H9 (cell line): ENCODE measurements at regions not wholly inside any gene's neighbourhood (a gene's known extent, or its start where the extent isn't known, plus 50 kb on each side); places are given as distances from the start of the nearest gene placed in this dataset.

Experiments used
- DNase-seq: peaks from one replicate; pipeline ENCODE4 v3.0.0-alpha.2; 2017
- H2AFZ ChIP-seq: one replicate; pipeline ENCODE4 v1.6.1; 2013; ENCODE audit warnings: mild to moderate bottlenecking, low read length, control low read depth, moderate library complexity
- H2AK5ac ChIP-seq: 2 replicates; pipeline ENCODE4 v1.6.1; 2013; ENCODE audit warnings: low read length, control low read depth, mixed read lengths; ENCODE audit not compliant: insufficient read length
- H2BK120ac ChIP-seq: one replicate; pipeline ENCODE4 v1.6.1; 2013; ENCODE audit warnings: low read depth, mild to moderate bottlenecking, low read length, control low read depth, inconsistent platforms; ENCODE audit not compliant: poor library complexity, severe bottlenecking
- H2BK12ac ChIP-seq: 2 replicates; pipeline ENCODE4 v1.6.1; 2013; ENCODE audit warnings: low read length, control low read depth, mixed read lengths, low read depth; ENCODE audit not compliant: insufficient read length
- H2BK15ac ChIP-seq: 2 replicates; pipeline ENCODE4 v1.6.1; 2013; ENCODE audit warnings: low read depth, low read length, control low read depth
- H2BK20ac ChIP-seq: one replicate; pipeline ENCODE4 v1.6.1; 2013; ENCODE audit warnings: low read depth, mild to moderate bottlenecking, low read length, control low read depth, inconsistent platforms; ENCODE audit not compliant: poor library complexity, severe bottlenecking
- H2BK5ac ChIP-seq: 2 replicates; pipeline ENCODE4 v1.6.1; 2013; ENCODE audit warnings: low read length, control low read depth, mixed read lengths; ENCODE audit not compliant: insufficient read length
- H3K14ac ChIP-seq: 2 replicates; pipeline ENCODE4 v1.6.1; 2013; ENCODE audit warnings: low read length, control low read depth; ENCODE audit not compliant: insufficient read depth
- H3K18ac ChIP-seq: 2 replicates; pipeline ENCODE4 v1.6.1; 2013; ENCODE audit warnings: low read depth, mild to moderate bottlenecking, mixed read lengths, low read length, control low read depth; ENCODE audit not compliant: insufficient read length
- H3K23ac ChIP-seq: 2 replicates; pipeline ENCODE4 v1.6.1; 2013; ENCODE audit warnings: low read length, control low read depth, mixed read lengths, low read depth; ENCODE audit not compliant: insufficient read length
- H3K23me2 ChIP-seq: 2 replicates; pipeline ENCODE4 v1.6.1; 2013; ENCODE audit warnings: low read depth, mild to moderate bottlenecking, mixed read lengths, low read length, control low read depth; ENCODE audit not compliant: insufficient read length, poor library complexity, severe bottlenecking
- H3K27ac ChIP-seq: 2 replicates; pipeline ENCODE4 v1.5.1; 2013; ENCODE audit warnings: low read length, control low read depth, mixed read lengths, low read depth; ENCODE audit not compliant: insufficient read length
- H3K27me3 ChIP-seq: 2 replicates; pipeline ENCODE4 v1.6.1; 2013; ENCODE audit warnings: low read length, control low read depth, inconsistent platforms; ENCODE audit not compliant: insufficient read depth
- H3K4ac ChIP-seq: 2 replicates; pipeline ENCODE4 v1.6.1; 2013; ENCODE audit warnings: low read depth, mild to moderate bottlenecking, control low read depth, inconsistent platforms, low read length, moderate library complexity
- H3K4me1 ChIP-seq: 2 replicates; pipeline ENCODE4 v1.6.1; 2013; ENCODE audit warnings: low read length, control low read depth, inconsistent platforms; ENCODE audit not compliant: insufficient read depth
- H3K4me2 ChIP-seq: 2 replicates; pipeline ENCODE4 v1.6.1; 2013; ENCODE audit warnings: low read length, control low read depth, mixed read lengths; ENCODE audit not compliant: insufficient read length, insufficient read depth
- H3K56ac ChIP-seq: 2 replicates; pipeline ENCODE4 v1.6.1; 2013; ENCODE audit warnings: low read depth, mild to moderate bottlenecking, mixed read lengths, low read length, control low read depth; ENCODE audit not compliant: insufficient read length
- H3K79me1 ChIP-seq: 2 replicates; pipeline ENCODE4 v1.6.1; 2013; ENCODE audit warnings: low read depth, mild to moderate bottlenecking, moderate library complexity, low read length, control low read depth, inconsistent platforms; ENCODE audit not compliant: insufficient read depth, poor library complexity, severe bottlenecking
- H3K79me2 ChIP-seq: 2 replicates; pipeline ENCODE4 v1.6.1; 2013; ENCODE audit warnings: low read length, control low read depth, inconsistent platforms; ENCODE audit not compliant: insufficient read depth
- H3K9ac ChIP-seq: 2 replicates; pipeline ENCODE4 v1.6.1; 2013; ENCODE audit warnings: low read length, control low read depth, mixed read lengths; ENCODE audit not compliant: insufficient read length; ENCODE audit errors: extremely low read depth
- H3K9me3 ChIP-seq: one replicate; pipeline ENCODE4 v1.6.1; 2013; ENCODE audit warnings: low read depth, low read length, inconsistent platforms; ENCODE audit not compliant: control insufficient read depth
- H3T11ph ChIP-seq: one replicate; pipeline ENCODE4 v1.6.1; 2013; ENCODE audit warnings: mild to moderate bottlenecking, low read length, control low read depth, inconsistent platforms
- H4K20me1 ChIP-seq: one replicate; pipeline ENCODE4 v1.6.1; 2013; ENCODE audit not compliant: control insufficient read depth, insufficient read length, insufficient read depth
- H4K5ac ChIP-seq: 2 replicates; pipeline ENCODE4 v1.6.1; 2013; ENCODE audit warnings: low read depth, mild to moderate bottlenecking, mixed read lengths, low read length, control low read depth; ENCODE audit not compliant: insufficient read length
- H4K8ac ChIP-seq: replicated peaks from 2 replicates; pipeline ENCODE4 v1.6.1; 2013; ENCODE audit warnings: low read length, control low read depth, mixed read lengths, low read depth; ENCODE audit not compliant: insufficient read length
- H4K91ac ChIP-seq: 2 replicates; pipeline ENCODE4 v1.6.1; 2013; ENCODE audit warnings: low read depth, mild to moderate bottlenecking, moderate library complexity, mixed read lengths, low read length, control low read depth; ENCODE audit not compliant: insufficient read length
- H3K27ac Mint-ChIP-seq, 3 experiments: 2 replicates in 2 of 3; 3 replicates in 1 of 3; pipeline ENCODE4 v1.8.0; 2020 to 2021; ENCODE audit warnings: mixed read lengths in 3 of 3, mild to moderate bottlenecking in 1 of 3, moderate library complexity in 1 of 3
- H3K27me3 Mint-ChIP-seq: 2 replicates; pipeline ENCODE4 v1.8.0; 2021; ENCODE audit warnings: low read depth, mild to moderate bottlenecking, moderate library complexity, mixed read lengths
- H3K36me3 Mint-ChIP-seq, 3 experiments: 2 replicates in 2 of 3; 3 replicates in 1 of 3; pipeline ENCODE4 v1.8.0; 2020 to 2021; ENCODE audit warnings: low read depth in 3 of 3, mixed read lengths in 3 of 3; ENCODE audit not compliant: insufficient read depth in 1 of 3
- H3K4me1 Mint-ChIP-seq, 2 experiments: 2 replicates each; pipeline ENCODE4 v1.8.0; 2020; ENCODE audit warnings: mixed read lengths in 2 of 2
- H3K4me3 Mint-ChIP-seq, 2 experiments: 2 replicates in 1 of 2; 3 replicates in 1 of 2; pipeline ENCODE4 v1.8.0; 2020 to 2021; ENCODE audit warnings: mild to moderate bottlenecking in 2 of 2, mixed read lengths in 2 of 2, moderate library complexity in 1 of 2
- H3K9me3 Mint-ChIP-seq, 2 experiments: 2 replicates in 1 of 2; 3 replicates in 1 of 2; pipeline ENCODE4 v1.8.0; 2020; ENCODE audit warnings: mild to moderate bottlenecking in 2 of 2, mixed read lengths in 2 of 2, moderate library complexity in 1 of 2
- WGBS: extraction: QIAGEN DNeasy Blood & Tissue Kit; methylation state at CpG from one replicate; pipeline ENCODE4 v1.1.7; 2013; ENCODE audit warnings: missing lambda C conversion rate, low lambda C conversion rate, mixed read lengths; ENCODE audit not compliant: insufficient read length; ENCODE audit errors: extremely low coverage; 5-methylcytosine and 5-hydroxymethylcytosine counted together
- TF ChIP-seq, protein P1 (sequence below): fragments of 200-600 bp; sonication (generic); conservative IDR thresholded peaks from 3 replicates; pipeline ENCODE4 v1.8.0; 2021; ENCODE audit warnings: antibody characterized with exemption, mild to moderate bottlenecking

DNA sequence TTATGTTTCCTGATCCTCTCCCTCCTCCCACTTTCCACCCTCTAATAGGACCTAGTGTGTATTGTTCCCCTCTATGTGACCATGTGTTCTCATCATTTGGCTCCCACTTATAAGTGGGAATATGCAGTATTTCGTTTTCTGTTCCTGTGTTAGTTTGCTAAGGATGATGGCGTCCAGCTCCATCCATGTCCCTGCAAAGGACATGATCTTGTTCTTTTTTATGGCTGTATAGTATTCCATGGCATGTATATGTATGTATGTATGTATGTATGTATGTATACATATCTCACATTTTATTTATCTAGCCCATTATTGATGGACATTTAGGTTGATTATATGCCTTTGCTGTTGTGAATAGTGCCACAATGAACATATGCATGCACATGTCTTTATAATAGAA lies 188.7 kb downstream of the RFPL4B start:
- no peak overlapping the region for H3K27ac ChIP-seq
- peaks cover 0 to 18% (median 6%) of the 10 kb centered on the region in 3 experiments; a peak in 4 of 7 replicates for H3K36me3 Mint-ChIP-seq
- H3K18ac ChIP-seq, result no peak overlapping the region
- H4K20me1 ChIP-seq, result no peaks in the 10 kb centered on the region
- no peak overlapping the region for H2BK15ac ChIP-seq
- no peaks in the 10 kb centered on the region for H3K4me1 ChIP-seq
- no peak overlapping the region for H3T11ph ChIP-seq
- no peak overlapping the region for H2BK12ac ChIP-seq
- H3K27me3 Mint-ChIP-seq, result no peaks in the 10 kb centered on the region
- no peak overlapping the region for H3K56ac ChIP-seq
- no peak overlapping the region for H4K8ac ChIP-seq
- H3K23ac ChIP-seq, result no peak overlapping the region
- H3K27ac Mint-ChIP-seq, result no peak overlapping the region
- H3K4me1 Mint-ChIP-seq, result no peaks in the 10 kb centered on the region
- no peak overlapping the region for H4K91ac ChIP-seq
- H3K4me3 Mint-ChIP-seq, result no peak overlapping the region
- no peaks in the 10 kb centered on the region for H3K79me2 ChIP-seq
- peaks cover 12 to 17% of the 10 kb centered on the region in 2 experiments for H3K9me3 Mint-ChIP-seq
- H3K9me3 ChIP-seq, result no peaks in the 10 kb centered on the region
- H3K27me3 ChIP-seq, result no peaks in the 10 kb centered on the region
- H4K5ac ChIP-seq, result no peak overlapping the region
- H2AK5ac ChIP-seq, result no peak overlapping the region
- no peak for DNase-seq
- H3K14ac ChIP-seq, result no peak overlapping the region
- H3K23me2 ChIP-seq, result no peaks in the 10 kb centered on the region
- WGBS, result no CpG with 5 or more reads among the region's 2 CpGs
- no peak overlapping the region for H2BK120ac ChIP-seq
- no peak overlapping the region for H3K4me2 ChIP-seq
- TF ChIP-seq, protein P1, sequence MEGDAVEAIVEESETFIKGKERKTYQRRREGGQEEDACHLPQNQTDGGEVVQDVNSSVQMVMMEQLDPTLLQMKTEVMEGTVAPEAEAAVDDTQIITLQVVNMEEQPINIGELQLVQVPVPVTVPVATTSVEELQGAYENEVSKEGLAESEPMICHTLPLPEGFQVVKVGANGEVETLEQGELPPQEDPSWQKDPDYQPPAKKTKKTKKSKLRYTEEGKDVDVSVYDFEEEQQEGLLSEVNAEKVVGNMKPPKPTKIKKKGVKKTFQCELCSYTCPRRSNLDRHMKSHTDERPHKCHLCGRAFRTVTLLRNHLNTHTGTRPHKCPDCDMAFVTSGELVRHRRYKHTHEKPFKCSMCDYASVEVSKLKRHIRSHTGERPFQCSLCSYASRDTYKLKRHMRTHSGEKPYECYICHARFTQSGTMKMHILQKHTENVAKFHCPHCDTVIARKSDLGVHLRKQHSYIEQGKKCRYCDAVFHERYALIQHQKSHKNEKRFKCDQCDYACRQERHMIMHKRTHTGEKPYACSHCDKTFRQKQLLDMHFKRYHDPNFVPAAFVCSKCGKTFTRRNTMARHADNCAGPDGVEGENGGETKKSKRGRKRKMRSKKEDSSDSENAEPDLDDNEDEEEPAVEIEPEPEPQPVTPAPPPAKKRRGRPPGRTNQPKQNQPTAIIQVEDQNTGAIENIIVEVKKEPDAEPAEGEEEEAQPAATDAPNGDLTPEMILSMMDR, result no peak
- no peak overlapping the region for H2AFZ ChIP-seq
- no peak overlapping the region for H3K9ac ChIP-seq
- no peaks in the 10 kb centered on the region for H3K79me1 ChIP-seq
- H3K4ac ChIP-seq, result no peak overlapping the region
- H2BK5ac ChIP-seq, result no peak overlapping the region
- H2BK20ac ChIP-seq, result no peak overlapping the region
